Mesothelial cell of epicardium (in vitro differentiated cells): ENCODE measurements at regions not wholly inside any gene's neighbourhood (a gene's known extent, or its start where the extent isn't known, plus 50 kb on each side); places are given as distances from the start of the nearest gene placed in this dataset.

Experiments
- DNase-seq, 2 experiments: peaks; one replicate each; pipeline ENCODE4 v3.0.0; 2021; ENCODE audit warnings: low spot score in 2 of 2; ENCODE audit not compliant: unreplicated experiment in 2 of 2
- H3K27ac Mint-ChIP-seq: 2 replicates; pipeline ENCODE4 v1.8.0; 2021; ENCODE audit warnings: mixed read lengths
- H3K27me3 Mint-ChIP-seq: 2 replicates; pipeline ENCODE4 v1.8.0; 2021; ENCODE audit warnings: low read depth, mixed read lengths
- H3K36me3 Mint-ChIP-seq: 2 replicates; pipeline ENCODE4 v1.8.0; 2021; ENCODE audit warnings: mixed read lengths
- H3K4me1 Mint-ChIP-seq: 2 replicates; pipeline ENCODE4 v1.8.0; 2021; ENCODE audit warnings: mixed read lengths
- H3K4me3 Mint-ChIP-seq: 2 replicates; pipeline ENCODE4 v1.8.0; 2021; ENCODE audit warnings: mild to moderate bottlenecking, moderate library complexity, mixed read lengths
- H3K9me3 Mint-ChIP-seq: 2 replicates; pipeline ENCODE4 v1.8.0; 2021; ENCODE audit warnings: mixed read lengths
- TF ChIP-seq, protein P1 (sequence below): fragments of 200-600 bp; sonication (generic); IDR thresholded peaks from one replicate; pipeline ENCODE4 v1.5.0; 2021; ENCODE audit warnings: antibody characterized with exemption; ENCODE audit not compliant: unreplicated experiment

DNA sequence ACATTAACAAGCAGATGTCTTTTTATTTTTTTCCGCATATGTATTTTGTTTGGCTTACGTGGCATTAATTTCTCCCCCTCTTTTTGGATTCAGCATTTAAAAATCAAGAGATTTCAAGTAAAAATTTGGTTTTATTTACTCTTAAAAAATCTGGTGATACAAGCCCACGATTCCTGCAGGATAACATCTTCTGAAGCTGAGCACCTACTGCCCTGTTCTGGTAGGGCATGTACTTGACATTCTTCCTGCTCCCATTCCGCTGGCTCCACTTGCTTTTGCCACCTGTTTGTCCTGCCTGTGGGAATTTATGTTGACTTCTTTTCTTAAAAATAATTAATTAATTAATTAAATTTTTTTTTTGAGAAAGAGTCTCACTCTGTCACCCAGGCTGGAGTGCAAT is 105.2 kb upstream of the SLC25A13 start:
- Mint-ChIP-seq H3K9me3 (no peaks in the 10 kb centered on the region), H3K4me3 (no peak overlapping the region), H3K27ac (no peak overlapping the region), H3K4me1 (peaks cover 11% of the 10 kb centered on the region), H3K27me3 (peaks cover 4% of the 10 kb centered on the region), H3K36me3 (no peaks in the 10 kb centered on the region)
- no peak for DNase-seq
- TF ChIP-seq, protein P1, sequence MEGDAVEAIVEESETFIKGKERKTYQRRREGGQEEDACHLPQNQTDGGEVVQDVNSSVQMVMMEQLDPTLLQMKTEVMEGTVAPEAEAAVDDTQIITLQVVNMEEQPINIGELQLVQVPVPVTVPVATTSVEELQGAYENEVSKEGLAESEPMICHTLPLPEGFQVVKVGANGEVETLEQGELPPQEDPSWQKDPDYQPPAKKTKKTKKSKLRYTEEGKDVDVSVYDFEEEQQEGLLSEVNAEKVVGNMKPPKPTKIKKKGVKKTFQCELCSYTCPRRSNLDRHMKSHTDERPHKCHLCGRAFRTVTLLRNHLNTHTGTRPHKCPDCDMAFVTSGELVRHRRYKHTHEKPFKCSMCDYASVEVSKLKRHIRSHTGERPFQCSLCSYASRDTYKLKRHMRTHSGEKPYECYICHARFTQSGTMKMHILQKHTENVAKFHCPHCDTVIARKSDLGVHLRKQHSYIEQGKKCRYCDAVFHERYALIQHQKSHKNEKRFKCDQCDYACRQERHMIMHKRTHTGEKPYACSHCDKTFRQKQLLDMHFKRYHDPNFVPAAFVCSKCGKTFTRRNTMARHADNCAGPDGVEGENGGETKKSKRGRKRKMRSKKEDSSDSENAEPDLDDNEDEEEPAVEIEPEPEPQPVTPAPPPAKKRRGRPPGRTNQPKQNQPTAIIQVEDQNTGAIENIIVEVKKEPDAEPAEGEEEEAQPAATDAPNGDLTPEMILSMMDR = no peak

DNA sequence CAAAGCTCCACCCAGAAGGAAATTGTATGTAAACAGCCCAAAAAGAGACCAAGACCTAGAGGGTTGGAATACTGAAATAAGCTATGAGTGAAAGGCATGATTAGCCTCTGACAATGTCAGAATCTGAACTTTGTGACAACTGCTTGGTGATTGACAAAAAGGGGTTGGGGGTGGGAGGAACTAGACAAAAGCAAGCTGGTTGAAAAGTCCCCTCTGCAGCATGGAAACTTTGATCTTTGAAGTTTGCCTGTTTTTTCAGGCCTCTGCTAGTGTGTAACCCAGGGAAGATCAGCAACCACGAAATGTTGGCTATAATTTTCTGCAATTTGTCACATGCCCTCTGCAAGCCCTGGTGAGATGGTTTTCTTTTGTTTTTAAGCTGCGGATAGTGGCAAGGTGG is 104.8 kb upstream of the SLC25A13 start:
- Mint-ChIP-seq H3K9me3 (no peaks in the 10 kb centered on the region), H3K4me1 (peaks cover 12% of the 10 kb centered on the region), H3K4me3 (no peak overlapping the region), H3K36me3 (no peaks in the 10 kb centered on the region), H3K27me3 (peaks cover 4% of the 10 kb centered on the region), H3K27ac (no peak overlapping the region)
- TF ChIP-seq, protein P1 = no peak
- no peak for DNase-seq

- H3K4me3 Mint-ChIP-seq = no peak overlapping the region
- H3K4me1 Mint-ChIP-seq = peaks cover 12% of the 10 kb centered on the region
- DNase-seq = no peak
- peak overlapping the region; percentile 28 for H3K27ac Mint-ChIP-seq
- no peaks in the 10 kb centered on the region for H3K36me3 Mint-ChIP-seq
- H3K27me3 Mint-ChIP-seq = peaks cover 4% of the 10 kb centered on the region
- TF ChIP-seq, protein P1 = no peak
- H3K9me3 Mint-ChIP-seq = no peaks in the 10 kb centered on the region
These were observed 104.1 kb upstream of the SLC25A13 start for GRCh38 chr7:96426027-96426426.

- Mint-ChIP-seq H3K36me3 (no peaks in the 10 kb centered on the region), H3K4me3 (no peak overlapping the region), H3K27me3 (no peaks in the 10 kb centered on the region), H3K9me3 (no peaks in the 10 kb centered on the region), H3K27ac (no peak overlapping the region), H3K4me1 (peaks cover 12% of the 10 kb centered on the region)
- TF ChIP-seq, protein P1 = no peak
- no peak for DNase-seq
These were observed 102.5 kb upstream of the SLC25A13 start for GRCh38 chr7:96424411-96424810.

DNA sequence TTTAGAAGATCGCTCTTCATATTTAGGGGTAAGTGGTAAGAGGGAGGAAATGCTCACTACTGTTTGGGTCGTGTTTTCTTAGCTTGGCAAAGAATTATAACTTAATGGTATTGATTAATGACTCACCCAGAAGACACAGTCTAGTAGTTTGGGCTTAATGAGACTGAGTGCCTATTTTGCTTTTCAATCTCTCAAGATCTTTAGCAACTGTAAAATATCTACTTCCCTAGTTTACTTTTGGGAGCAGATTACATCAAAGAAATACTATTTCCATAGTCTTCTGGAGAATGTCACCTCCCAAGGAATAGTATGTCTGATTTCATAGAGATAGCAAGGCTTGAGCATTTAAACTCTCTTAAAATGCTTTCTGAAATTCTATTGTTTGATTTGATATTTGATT is 100.5 kb upstream of the SLC25A13 start:
- no peak for DNase-seq
- H3K27me3 Mint-ChIP-seq = no peaks in the 10 kb centered on the region
- TF ChIP-seq, protein P1 = no peak
- H3K36me3 Mint-ChIP-seq = no peaks in the 10 kb centered on the region
- H3K27ac Mint-ChIP-seq = peak overlapping the region; percentile 11
- peaks cover 10% of the 10 kb centered on the region for H3K4me1 Mint-ChIP-seq
- no peaks in the 10 kb centered on the region for H3K9me3 Mint-ChIP-seq
- no peak overlapping the region for H3K4me3 Mint-ChIP-seq

- no peaks in the 10 kb centered on the region for H3K9me3 Mint-ChIP-seq
- no peaks in the 10 kb centered on the region for H3K36me3 Mint-ChIP-seq
- no peak overlapping the region for H3K4me3 Mint-ChIP-seq
- no peak for DNase-seq
- H3K27me3 Mint-ChIP-seq = no peaks in the 10 kb centered on the region
- H3K4me1 Mint-ChIP-seq = peaks cover 28% of the 10 kb centered on the region
- no peak overlapping the region for H3K27ac Mint-ChIP-seq
- TF ChIP-seq, protein P1 = no peak
These were observed 96.7 kb upstream of the SLC25A13 start for GRCh38 chr7:96418581-96418980.
